Esophagus mucosa (tissue), 1 donor: ENCODE measurements at regions not wholly inside any gene's neighbourhood (a gene's known extent, or its start where the extent isn't known, plus 50 kb on each side); places are given as distances from the start of the nearest gene placed in this dataset.

Experiments used
- ATAC-seq: fragments of 200-7000 bp; cut with Tn5 transposase; one replicate; pipeline ENCODE4 v1.9.1; 2020
- donor health status: DM: yes; HTN: yes; CAD: no.

GRCh38 chr1:82932207-82932606 lies 1066.7 kb downstream of the TTLL7 start:
- no peak for ATAC-seq

- ATAC-seq: no peak
Observed at GRCh38 chr1:82931006-82931405, 1067.9 kb downstream of the TTLL7 start.

GRCh38 chr1:82927753-82928152 lies 1071.2 kb downstream of the TTLL7 start:
- ATAC-seq: no peak

- no peak for ATAC-seq
Observed at GRCh38 chr1:82924666-82925065, 1074.3 kb downstream of the TTLL7 start.

- ATAC-seq: peak; percentile 55
Observed at GRCh38 chr1:82923931-82924330, 1075.0 kb downstream of the TTLL7 start.

GRCh38 chr1:82921759-82922158 lies 1077.2 kb downstream of the TTLL7 start:
- no peak for ATAC-seq

GRCh38 chr1:82920418-82921248 lies 1078.3 kb downstream of the TTLL7 start:
- ATAC-seq: no peak

GRCh38 chr1:82919837-82920236 lies 1079.1 kb downstream of the TTLL7 start:
- no peak for ATAC-seq

- ATAC-seq: no peak
Observed at GRCh38 chr1:82907313-82907712, 1091.6 kb downstream of the TTLL7 start.

GRCh38 chr1:82903626-82904025 lies 1095.3 kb downstream of the TTLL7 start:
- peak; percentile 46 for ATAC-seq

GRCh38 chr1:82901561-82901960 lies 1097.4 kb downstream of the TTLL7 start:
- no peak for ATAC-seq

GRCh38 chr1:82901118-82901517 lies 1097.8 kb downstream of the TTLL7 start:
- no peak for ATAC-seq

- ATAC-seq: peak; percentile 79
Observed at GRCh38 chr1:82899017-82899416, 1098.3 kb downstream of the ADGRL2 start.

GRCh38 chr1:82897549-82897948 lies 1096.8 kb downstream of the ADGRL2 start:
- no peak for ATAC-seq

- no peak for ATAC-seq
Observed at GRCh38 chr1:82896036-82896435, 1095.3 kb downstream of the ADGRL2 start.

GRCh38 chr1:82894635-82895034 lies 1093.9 kb downstream of the ADGRL2 start:
- ATAC-seq: no peak

GRCh38 chr1:82893712-82894470 lies 1093.2 kb downstream of the ADGRL2 start:
- ATAC-seq: no peak

- ATAC-seq: no peak
Observed at GRCh38 chr1:82880506-82880905, 1079.8 kb downstream of the ADGRL2 start.

- ATAC-seq: no peak
Observed at GRCh38 chr1:82879701-82880305, 1079.1 kb downstream of the ADGRL2 start.

- ATAC-seq: no peak
Observed at GRCh38 chr1:82875170-82875569, 1074.4 kb downstream of the ADGRL2 start.

GRCh38 chr1:82874041-82874440 lies 1073.3 kb downstream of the ADGRL2 start:
- no peak for ATAC-seq

GRCh38 chr1:82870332-82870731 lies 1069.6 kb downstream of the ADGRL2 start:
- no peak for ATAC-seq

GRCh38 chr1:82867781-82868180 lies 1067.0 kb downstream of the ADGRL2 start:
- no peak for ATAC-seq

- no peak for ATAC-seq
Observed at GRCh38 chr1:82861749-82862148, 1061.0 kb downstream of the ADGRL2 start.
